Stimulated activated CD8-positive, alpha-beta memory T cell treated with anti-CD3 and anti-CD28 coated beads, Interleukin-15, amount 100 ng/mL, for 4 hours (primary cell): ENCODE measurements at regions not wholly inside any gene's neighbourhood (a gene's known extent, or its start where the extent isn't known, plus 50 kb on each side); places are given as distances from the start of the nearest gene placed in this dataset.

Source experiments
- DNase-seq, 2 donors: peaks; one replicate each; pipeline ENCODE4 v3.0.0-alpha.2; 2020; ENCODE audit warnings: low read depth in 2 of 2

DNA sequence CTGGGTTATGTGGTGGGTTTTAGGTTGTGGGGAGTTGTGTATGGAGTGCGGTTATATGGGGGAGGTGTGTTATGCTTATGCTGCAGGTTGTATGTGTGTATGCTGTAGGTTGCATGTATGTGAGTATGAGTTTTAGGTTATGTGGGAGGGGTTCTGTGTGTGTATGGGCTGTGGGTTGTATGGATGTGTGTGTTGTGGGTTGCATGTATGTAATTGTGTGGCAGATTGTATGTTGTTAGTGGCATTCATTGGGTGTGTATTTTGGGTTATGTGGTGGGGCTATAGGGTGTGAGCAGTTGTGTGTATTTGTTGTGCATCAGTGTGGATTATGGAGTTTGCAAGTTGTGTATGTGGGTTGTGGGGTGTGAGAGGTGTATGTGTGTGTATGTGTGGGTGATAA, 277.4 kb downstream of the NPIPA8 start:
- no peak for DNase-seq

DNA sequence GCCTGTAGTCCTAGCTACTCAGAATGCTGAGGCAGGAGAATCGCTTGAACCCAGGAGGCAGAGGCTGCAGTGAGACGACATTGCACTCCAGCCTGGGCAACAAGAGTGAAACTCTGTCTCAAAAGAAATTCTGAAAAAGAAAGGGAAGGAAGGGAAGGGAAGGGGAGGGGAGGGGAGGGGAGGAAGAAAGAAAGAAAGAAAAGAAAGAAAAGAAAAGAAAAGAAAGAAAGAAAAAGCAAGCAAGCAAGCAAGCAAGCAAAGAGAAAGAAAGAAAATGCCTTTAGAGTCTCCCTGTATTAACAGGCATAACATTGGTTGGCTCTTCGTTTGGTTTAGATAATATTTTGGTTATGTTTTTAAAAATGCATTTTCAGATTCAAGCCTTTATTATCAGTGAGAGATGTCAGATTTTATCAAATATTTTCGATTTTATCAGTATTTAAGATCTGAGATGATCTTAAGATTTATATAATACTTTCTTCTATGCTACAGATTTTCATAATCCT, 281.1 kb downstream of the NPIPA8 start:
- DNase-seq = no peak

DNA sequence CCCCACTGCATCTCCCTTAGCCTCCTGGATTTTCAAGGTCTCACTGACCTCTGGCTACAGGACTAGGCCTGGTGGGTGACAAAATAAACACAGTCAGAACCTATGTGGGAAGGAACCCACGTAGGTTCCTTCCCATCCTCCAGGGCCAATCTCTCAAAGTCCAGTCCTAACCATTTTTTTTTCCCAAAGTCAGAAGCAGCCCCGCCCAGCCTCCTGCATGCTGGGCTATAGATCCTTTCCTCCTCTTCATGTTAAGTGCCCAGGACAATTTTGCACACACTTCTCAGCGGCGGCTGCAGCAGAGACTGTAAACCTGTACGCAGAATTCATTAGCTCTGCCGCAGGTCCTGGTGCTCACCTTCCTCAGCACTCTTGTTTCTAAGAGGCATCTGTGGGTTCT, 285.8 kb downstream of the NPIPA8 start:
- DNase-seq = no peak

DNA sequence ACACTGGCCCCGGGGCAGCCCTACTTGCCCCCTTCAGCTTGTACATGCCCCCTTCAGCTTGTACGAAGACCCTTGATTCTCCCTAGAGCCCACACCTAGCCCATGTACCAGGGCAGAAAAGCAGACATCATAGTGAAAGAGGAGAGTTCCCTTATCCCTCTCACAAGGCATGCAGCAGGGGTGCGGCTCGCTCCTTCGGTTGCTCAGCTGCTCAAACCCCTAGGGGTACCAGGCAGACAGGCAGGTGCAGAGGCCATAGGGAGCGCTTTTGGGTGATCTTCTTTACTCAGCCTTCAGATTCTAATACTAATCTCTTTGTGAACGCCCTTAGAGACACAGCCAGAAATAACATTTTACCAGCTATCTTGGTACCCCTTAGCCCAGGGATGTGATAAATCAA, 286.3 kb downstream of the NPIPA8 start:
- DNase-seq = no peak

- no peak for DNase-seq
These were observed 286.9 kb downstream of the NPIPA8 start for GRCh38 chr16:18049547-18050133.

DNA sequence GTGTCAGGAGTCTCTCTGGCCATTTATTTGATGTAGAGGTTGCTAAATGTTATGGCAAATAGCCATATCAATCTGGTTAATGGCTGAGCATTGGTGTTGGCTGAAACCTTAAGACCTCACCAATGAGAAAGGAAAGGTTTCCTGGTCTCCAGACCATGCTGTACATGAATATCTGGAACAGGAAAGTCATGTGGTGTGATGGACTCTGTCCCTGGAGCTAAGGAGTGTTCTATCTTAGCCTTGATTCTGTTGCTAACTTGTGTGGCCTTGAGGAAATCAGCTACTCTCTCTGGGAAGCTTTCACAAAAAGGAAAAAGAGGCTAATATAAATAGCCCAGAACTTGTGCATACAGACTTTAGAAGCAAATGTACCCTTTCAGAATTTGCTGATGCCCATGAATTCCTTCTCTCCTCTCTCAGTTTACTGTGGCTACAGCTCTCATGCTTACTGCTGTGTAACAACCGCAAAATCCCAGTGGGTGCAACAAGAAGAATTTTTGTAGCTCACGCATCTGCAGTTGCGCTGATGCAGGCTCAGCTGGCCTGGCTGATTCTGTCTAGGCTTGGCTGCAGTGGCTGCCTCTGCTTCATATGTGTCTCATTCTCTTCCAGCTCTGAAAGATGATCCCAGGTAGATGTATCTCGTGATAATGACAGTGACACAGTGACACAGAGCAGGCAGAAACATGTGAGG, 287.5 kb downstream of the NPIPA8 start:
- DNase-seq = no peak

DNA sequence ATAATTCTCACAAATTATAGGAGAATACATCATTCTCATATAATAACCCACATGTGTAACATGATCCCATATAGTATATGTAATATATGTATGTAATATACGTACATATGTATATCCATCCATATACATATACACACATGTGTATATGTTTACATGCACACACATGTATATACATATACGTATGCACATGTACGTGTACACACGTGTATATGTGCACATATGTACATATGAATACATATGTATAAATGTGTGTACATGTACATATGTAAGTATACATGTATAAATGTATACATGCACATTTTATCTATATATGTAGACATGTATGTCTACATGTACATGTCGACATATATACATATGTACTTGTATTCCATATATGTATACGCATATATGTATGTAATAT, 288.8 kb downstream of the NPIPA8 start:
- no peak for DNase-seq

DNA sequence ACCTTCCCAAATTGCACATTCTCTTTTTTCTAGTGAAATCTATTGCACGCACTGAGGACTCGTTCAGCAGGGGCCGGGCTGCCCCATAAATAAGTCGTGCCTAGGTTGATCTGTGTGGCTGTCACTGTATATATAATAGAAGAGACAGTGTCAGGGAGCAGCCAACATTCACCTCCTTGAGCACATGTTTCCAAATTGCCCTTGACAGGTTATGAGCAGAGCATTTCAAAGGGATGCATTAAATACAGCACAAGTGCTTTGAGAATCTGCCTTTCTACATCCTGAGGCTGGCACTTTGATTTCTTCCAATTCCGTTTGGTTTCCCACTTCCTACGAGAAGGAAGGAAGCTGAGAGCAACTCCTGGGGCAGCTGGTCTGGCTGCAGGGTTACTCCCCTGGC, 291.2 kb downstream of the NPIPA8 start:
- DNase-seq = no peak

DNA sequence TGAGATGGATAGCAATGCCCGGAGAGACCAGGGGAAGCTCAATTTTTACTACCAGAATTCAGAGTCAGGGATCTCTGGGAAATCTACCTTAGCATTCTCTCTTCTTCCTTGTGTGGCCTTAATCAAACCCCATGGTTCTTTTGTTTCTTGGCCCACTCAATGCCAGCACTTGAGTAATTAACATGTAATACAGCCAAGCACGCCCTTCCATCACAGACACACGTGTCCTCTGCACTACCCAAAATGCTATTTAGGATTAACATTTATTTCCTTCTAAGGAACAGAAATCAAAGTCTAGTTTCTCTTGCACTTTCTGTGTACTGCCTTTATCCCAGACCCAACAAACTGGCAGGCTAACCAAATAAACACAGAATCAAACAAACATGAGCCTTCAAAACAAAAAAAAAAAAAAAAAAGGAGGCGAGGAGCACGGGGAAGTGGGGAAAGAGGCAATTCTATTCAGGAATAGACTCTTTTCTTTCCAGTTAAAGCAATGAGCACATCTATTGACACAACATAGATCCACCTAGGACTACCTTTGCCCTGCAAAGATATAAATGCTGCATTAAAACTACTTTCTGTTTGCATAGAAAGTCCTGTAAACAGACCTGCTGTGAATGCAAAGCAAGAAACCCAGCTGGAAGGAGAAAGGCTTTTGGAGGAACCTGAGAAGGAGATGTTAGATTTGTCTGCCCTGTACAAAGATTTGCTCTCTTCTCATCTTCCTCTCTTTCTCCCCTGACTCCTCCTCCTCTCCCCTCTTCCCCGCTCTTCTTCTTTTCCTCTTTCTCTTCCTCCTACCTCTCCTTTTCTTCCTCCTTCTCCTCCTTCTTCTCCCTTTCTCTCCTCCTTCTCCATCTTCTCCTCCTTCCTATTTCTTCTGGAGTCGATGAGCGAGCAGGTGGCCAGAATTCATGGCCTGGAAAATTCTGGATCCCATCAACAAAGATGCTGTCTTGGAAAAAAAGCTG, 294.4 kb downstream of the NPIPA8 start:
- DNase-seq = no peak

DNA sequence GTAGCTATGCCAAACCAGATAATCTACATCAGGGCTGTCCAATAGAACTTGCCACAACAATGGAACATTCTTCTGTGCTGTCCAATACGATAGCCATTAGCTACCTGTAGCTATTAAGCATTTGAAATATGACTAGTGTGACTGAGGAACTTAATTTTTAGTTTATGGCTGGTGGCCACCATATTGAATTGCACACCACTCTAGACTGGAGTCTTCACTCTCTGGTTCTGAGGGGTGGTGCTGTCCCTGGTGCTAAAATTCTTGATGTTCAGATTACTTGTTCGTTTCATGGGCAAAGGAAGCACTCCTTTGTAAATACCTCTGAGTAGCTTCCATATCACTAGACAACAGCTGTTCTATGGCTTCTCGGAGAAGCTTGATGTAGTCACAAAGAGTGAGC, 296.6 kb downstream of the NPIPA8 start:
- DNase-seq = no peak

DNA sequence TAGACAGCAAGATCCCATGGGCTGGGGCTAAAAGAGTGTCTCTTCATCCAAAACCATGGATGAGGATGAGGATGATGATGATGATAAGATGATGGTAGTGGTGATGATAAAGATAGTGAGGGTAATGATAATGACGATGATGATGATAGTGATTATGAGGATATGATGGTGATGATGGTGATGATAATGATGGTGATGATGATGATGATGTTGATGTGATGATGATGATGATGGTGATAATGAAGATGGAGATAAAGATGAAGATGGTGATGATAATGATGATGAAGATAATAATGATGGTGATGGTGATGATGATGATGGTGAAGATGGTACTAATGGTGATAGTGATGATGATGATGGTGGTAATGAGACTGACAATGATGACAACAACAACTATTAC, 299.5 kb downstream of the NPIPA8 start:
- DNase-seq = no peak

GRCh38 chr16:18024611-18025010, 311.9 kb downstream of the NPIPA8 start:
- no peak for DNase-seq

DNA sequence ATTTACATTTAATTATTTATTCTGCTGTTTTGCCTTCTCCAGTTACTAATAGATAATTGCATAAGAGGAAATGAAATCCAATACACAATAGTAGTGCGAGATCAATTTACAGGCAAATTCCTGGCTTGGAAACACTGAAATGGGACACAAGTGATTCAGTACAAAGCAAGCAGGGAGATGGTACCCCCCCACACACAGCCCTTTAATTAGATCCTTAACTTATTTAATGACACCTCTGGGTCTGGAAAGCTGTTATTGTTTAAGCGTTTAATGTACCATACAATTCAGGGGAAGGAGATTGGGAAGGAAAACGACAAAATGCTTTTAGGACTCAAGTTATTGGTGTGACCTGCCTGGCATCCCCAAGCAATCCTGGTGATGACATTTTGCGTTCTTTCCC, 318.2 kb downstream of the NPIPA8 start:
- DNase-seq = no peak

GRCh38 chr16:18013863-18014262, 322.7 kb downstream of the NPIPA8 start:
- DNase-seq = no peak

- no peak for DNase-seq
These were observed 328.2 kb downstream of the NPIPA8 start for GRCh38 chr16:18008356-18008755.

GRCh38 chr16:18003033-18003432, 333.5 kb downstream of the NPIPA8 start:
- DNase-seq = no peak

- DNase-seq = no peak
These were observed 337.5 kb downstream of the NPIPA8 start for GRCh38 chr16:17998996-17999395.

GRCh38 chr16:17998550-17998949, 338.0 kb downstream of the NPIPA8 start:
- no peak for DNase-seq

DNA sequence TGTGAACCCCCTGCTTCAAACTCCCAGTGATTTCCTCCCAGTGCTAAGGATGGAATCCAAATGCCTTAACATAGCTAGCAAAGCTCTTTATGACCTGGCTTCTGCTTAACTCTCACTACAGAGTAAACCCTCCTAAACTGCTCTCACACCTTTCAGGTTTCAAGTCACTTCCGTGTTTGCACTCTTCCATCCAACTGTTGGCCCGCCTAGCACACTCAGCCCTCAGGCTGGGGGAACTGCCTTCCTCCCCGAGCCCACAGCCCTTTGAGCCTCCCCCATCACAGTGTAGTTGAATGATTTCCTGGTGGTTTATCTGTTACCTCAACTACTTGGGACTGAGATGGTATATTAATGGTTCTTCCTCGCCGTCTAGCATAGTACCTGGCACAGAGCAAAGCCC, 342.5 kb downstream of the NPIPA8 start:
- no peak for DNase-seq

DNA sequence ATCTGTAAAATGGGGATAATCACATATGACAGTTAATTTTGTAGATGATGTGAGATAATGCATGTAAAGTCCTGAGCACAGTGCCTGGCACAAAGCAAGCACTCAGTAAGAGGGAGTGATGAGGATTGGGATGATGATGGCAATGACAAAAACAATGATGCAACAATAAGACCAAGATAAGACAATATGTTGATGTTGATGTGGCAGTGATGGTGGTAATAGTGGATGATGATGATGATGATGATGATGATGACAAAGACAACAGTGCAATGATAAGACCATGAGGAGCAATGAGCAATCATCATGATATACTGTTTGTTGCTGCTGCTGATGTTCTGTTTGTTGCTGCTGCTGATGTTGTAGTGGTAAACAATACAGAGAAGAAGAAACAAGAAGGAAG, 344.1 kb downstream of the NPIPA8 start:
- no peak for DNase-seq

DNA sequence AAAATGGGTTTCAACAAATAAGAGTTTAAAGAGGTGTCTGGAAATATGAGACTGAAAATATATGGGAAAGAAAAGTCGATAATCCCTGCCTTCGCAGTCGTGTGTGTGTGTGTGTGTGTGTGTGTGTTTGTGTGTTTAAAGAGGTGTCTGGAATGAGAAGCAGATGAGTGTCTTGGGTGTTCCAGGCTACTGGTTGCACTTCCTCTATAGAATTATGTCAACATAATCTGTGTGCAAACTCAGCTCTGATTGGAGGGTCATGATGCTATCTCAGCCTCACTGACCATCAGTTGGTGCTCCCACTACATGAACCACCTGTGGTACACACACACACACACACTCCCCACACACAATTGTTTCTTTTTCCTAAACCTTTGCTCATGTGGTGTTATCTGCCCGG, 347.3 kb downstream of the NPIPA8 start:
- no peak for DNase-seq

DNA sequence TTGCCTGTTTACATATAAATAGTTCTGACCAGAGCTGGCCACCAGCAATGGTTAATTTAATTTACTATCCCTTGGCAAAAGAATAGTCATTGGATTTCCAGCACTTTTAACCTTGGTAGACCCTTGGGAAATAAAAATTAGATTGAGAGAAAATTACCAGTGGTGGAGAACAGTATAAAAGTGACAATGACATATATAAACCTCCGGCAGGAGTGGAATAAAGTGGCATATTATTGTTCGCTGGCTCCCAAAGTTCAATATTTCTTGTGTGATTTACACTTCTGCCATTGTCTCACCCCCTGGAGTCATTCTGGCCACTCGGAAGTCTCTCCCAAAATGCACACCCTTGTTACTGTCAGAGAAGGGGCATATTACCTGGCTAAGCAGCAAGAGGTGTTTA, 347.7 kb downstream of the NPIPA8 start:
- no peak for DNase-seq

DNA sequence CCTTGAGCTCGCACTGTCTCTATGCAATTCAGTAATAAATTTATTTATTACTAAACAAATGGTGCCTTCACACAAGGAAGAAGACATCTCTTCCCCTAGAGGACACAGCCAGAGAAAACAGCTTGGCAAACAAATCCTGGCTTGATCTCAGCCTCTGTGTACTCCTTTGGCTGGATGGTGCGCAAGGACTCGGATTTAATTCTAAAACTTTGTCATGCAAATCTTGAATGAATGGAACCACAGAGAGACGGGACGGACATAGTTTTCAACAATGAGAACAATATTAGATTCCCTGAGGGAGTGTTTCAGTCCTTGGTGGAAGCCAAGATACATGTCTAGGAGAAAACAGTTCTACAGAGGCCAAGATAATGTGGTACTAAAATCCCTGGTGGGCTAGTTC, 349.5 kb downstream of the NPIPA8 start:
- no peak for DNase-seq
